Adrenal gland (tissue), 5 donors: ENCODE measurements at regions not wholly inside any gene's neighbourhood (a gene's known extent, or its start where the extent isn't known, plus 50 kb on each side); places are given as distances from the start of the nearest gene placed in this dataset.

Experiments
- CTCF ChIP-seq, 6 experiments: fragments of 450-650 bp in 4 of 6; fragments of 200-600 bp in 2 of 6; sonication (generic) in 1 of 6; IDR thresholded peaks; 1 replicate in 5 of 6; 2 replicates in 1 of 6; pipeline versions ENCODE4 v1.5.1 to v1.8.0; 2016 to 2021; ENCODE audit warnings: antibody characterized with exemption in 6 of 6, mild to moderate bottlenecking in 2 of 6, moderate library complexity in 1 of 6
- POLR2A ChIP-seq, 2 donors: fragments of 450-650 bp; IDR thresholded peaks; one replicate each; pipeline ENCODE4 v1.6.1; 2017; ENCODE audit warnings: antibody characterized with exemption in 2 of 2, mild to moderate bottlenecking in 2 of 2, moderate library complexity in 1 of 2
- donor health status: DM: no; HTN: no; CAD: no.

- TF ChIP-seq POLR2A (IDR thresholded peaks at IDR 0.05) (no peak), CTCF (IDR thresholded peaks at IDR 0.05) (no peak)
Observed at GRCh38 chr18:68102117-68102516, 585.6 kb upstream of the DSEL start.
